Muscle of leg (tissue), 3 donors: ENCODE measurements at regions not wholly inside any gene's neighbourhood (a gene's known extent, or its start where the extent isn't known, plus 50 kb on each side); places are given as distances from the start of the nearest gene placed in this dataset.

Experiments
- DNase-seq: peaks from one replicate; pipeline ENCODE4 v3.0.0; 2013
- H3K27ac ChIP-seq: one replicate; pipeline ENCODE4 v1.5.1; 2013; ENCODE audit warnings: mild to moderate bottlenecking, low read length, control low read depth
- H3K27me3 ChIP-seq: one replicate; pipeline ENCODE4 v1.6.1; 2013; ENCODE audit warnings: low read length; ENCODE audit not compliant: control insufficient read depth, insufficient read depth
- H3K36me3 ChIP-seq: one replicate; pipeline ENCODE4 v1.6.1; 2013; ENCODE audit warnings: low read length; ENCODE audit not compliant: control insufficient read depth, insufficient read depth
- H3K4me1 ChIP-seq: one replicate; pipeline ENCODE4 v1.6.1; 2013; ENCODE audit warnings: low read length; ENCODE audit not compliant: control insufficient read depth, insufficient read depth
- H3K4me3 ChIP-seq: one replicate; pipeline ENCODE4 v1.5.1; 2013; ENCODE audit warnings: low read length, control low read depth
- H3K9me3 ChIP-seq: replicated peaks from 2 replicates; pipeline ENCODE4 v1.6.1; 2013; ENCODE audit warnings: low read depth, low read length; ENCODE audit not compliant: control insufficient read depth
- WGBS: methylation state at CpG from one replicate; pipeline ENCODE4 v1.1.5; 2013; ENCODE audit warnings: missing lambda C conversion rate; ENCODE audit not compliant: insufficient coverage; 5-methylcytosine and 5-hydroxymethylcytosine counted together

- no peak for DNase-seq
- peaks cover 2% of the 10 kb centered on the region for H3K9me3 ChIP-seq
- no peaks in the 10 kb centered on the region for H3K36me3 ChIP-seq
- no peak overlapping the region for H3K4me3 ChIP-seq
- no peaks in the 10 kb centered on the region for H3K27me3 ChIP-seq
- no CpG with 5 or more reads among the region's 1 CpG for WGBS
- no peaks in the 10 kb centered on the region for H3K4me1 ChIP-seq
- H3K27ac ChIP-seq: no peak overlapping the region
Observed at GRCh38 chr21:28332796-28333195, 659.9 kb downstream of the LTN1 start.

- WGBS: no CpG with 5 or more reads among the region's 1 CpG
- Histone ChIP-seq H3K27me3 (no peaks in the 10 kb centered on the region), H3K9me3 (peaks cover 7% of the 10 kb centered on the region), H3K36me3 (no peaks in the 10 kb centered on the region), H3K27ac (no peak overlapping the region), H3K4me3 (no peak overlapping the region), H3K4me1 (no peaks in the 10 kb centered on the region)
- no peak for DNase-seq
Observed at GRCh38 chr21:28325618-28326017, 667.1 kb downstream of the LTN1 start.

GRCh38 chr21:28324690-28325089 lies 668.0 kb downstream of the LTN1 start:
- H3K36me3 ChIP-seq: no peaks in the 10 kb centered on the region
- no peaks in the 10 kb centered on the region for H3K4me1 ChIP-seq
- no peak for DNase-seq
- H3K4me3 ChIP-seq: no peak overlapping the region
- H3K27ac ChIP-seq: no peak overlapping the region
- WGBS: no CpG with 5 or more reads among the region's 2 CpGs
- H3K27me3 ChIP-seq: no peaks in the 10 kb centered on the region
- H3K9me3 ChIP-seq: peaks cover 7% of the 10 kb centered on the region

- Histone ChIP-seq H3K4me1 (no peaks in the 10 kb centered on the region), H3K27me3 (no peaks in the 10 kb centered on the region), H3K9me3 (peaks cover 3% of the 10 kb centered on the region), H3K36me3 (no peaks in the 10 kb centered on the region), H3K27ac (no peak overlapping the region), H3K4me3 (no peak overlapping the region)
- peak; percentile 38 for DNase-seq
- 67% methylated on average over 3 of the region's 3 CpGs for WGBS
Observed at GRCh38 chr21:28317177-28317950, 675.3 kb downstream of the LTN1 start.

GRCh38 chr21:28311411-28312190 lies 681.1 kb downstream of the LTN1 start:
- Histone ChIP-seq H3K36me3 (no peaks in the 10 kb centered on the region), H3K27ac (no peak overlapping the region), H3K4me3 (no peak overlapping the region), H3K27me3 (no peaks in the 10 kb centered on the region), H3K4me1 (no peaks in the 10 kb centered on the region), H3K9me3 (peaks cover 3% of the 10 kb centered on the region)
- DNase-seq: no peak
- 100% methylated on average over 1 of the region's 2 CpGs for WGBS

- H3K27me3 ChIP-seq: no peaks in the 10 kb centered on the region
- peaks cover 3% of the 10 kb centered on the region for H3K9me3 ChIP-seq
- no peak overlapping the region for H3K27ac ChIP-seq
- no peak overlapping the region for H3K4me3 ChIP-seq
- no peaks in the 10 kb centered on the region for H3K4me1 ChIP-seq
- H3K36me3 ChIP-seq: no peaks in the 10 kb centered on the region
- DNase-seq: no peak
Observed at GRCh38 chr21:28310711-28311110, 682.0 kb downstream of the LTN1 start.

GRCh38 chr21:28310171-28310685 lies 682.4 kb downstream of the LTN1 start:
- no CpG with 5 or more reads among the region's 5 CpGs for WGBS
- Histone ChIP-seq H3K9me3 (peaks cover 3% of the 10 kb centered on the region), H3K27me3 (no peaks in the 10 kb centered on the region), H3K27ac (no peak overlapping the region), H3K4me3 (no peak overlapping the region), H3K4me1 (no peaks in the 10 kb centered on the region), H3K36me3 (no peaks in the 10 kb centered on the region)
- DNase-seq: peak; percentile 69

GRCh38 chr21:28309596-28309995 lies 683.1 kb downstream of the LTN1 start:
- Histone ChIP-seq H3K27me3 (no peaks in the 10 kb centered on the region), H3K36me3 (no peaks in the 10 kb centered on the region), H3K9me3 (peaks cover 3% of the 10 kb centered on the region), H3K4me3 (no peak overlapping the region), H3K27ac (no peak overlapping the region), H3K4me1 (no peaks in the 10 kb centered on the region)
- DNase-seq: no peak
- WGBS: no CpG with 5 or more reads among the region's 2 CpGs

GRCh38 chr21:28308516-28308915 lies 684.2 kb downstream of the LTN1 start:
- Histone ChIP-seq H3K4me3 (no peak overlapping the region), H3K36me3 (no peaks in the 10 kb centered on the region), H3K27me3 (no peaks in the 10 kb centered on the region), H3K9me3 (peaks cover 3% of the 10 kb centered on the region), H3K27ac (no peak overlapping the region), H3K4me1 (no peaks in the 10 kb centered on the region)
- WGBS: 100% methylated on average over 1 of the region's 1 CpG
- no peak for DNase-seq

GRCh38 chr21:28299946-28300345 lies 692.7 kb downstream of the LTN1 start:
- Histone ChIP-seq H3K27me3 (no peaks in the 10 kb centered on the region), H3K27ac (no peak overlapping the region), H3K4me3 (no peak overlapping the region), H3K4me1 (no peaks in the 10 kb centered on the region), H3K9me3 (peaks cover 3% of the 10 kb centered on the region), H3K36me3 (no peaks in the 10 kb centered on the region)
- DNase-seq: no peak
